Neural cell (in vitro differentiated cells): ENCODE measurements at regions not wholly inside any gene's neighbourhood (a gene's known extent, or its start where the extent isn't known, plus 50 kb on each side); places are given as distances from the start of the nearest gene placed in this dataset.
"Not testable (repeated sequence)": the region's sequence is repeated elsewhere in the genome, so short reads cannot be mapped to it uniquely, and the experiment has no call there.

Source experiments
- H2AFZ ChIP-seq: fragments of 200-600, 300-800 bp; sonication (generic), shearing (Covaris generic); 2 replicates; pipeline ENCODE4 v1.6.0; 2014; ENCODE audit warnings: low read depth, mild to moderate bottlenecking, antibody characterized with exemption, low read length, moderate library complexity
- H3F3A ChIP-seq: fragments of 200-600 bp; shearing (Covaris generic); 2 replicates; pipeline ENCODE4 v1.6.1; 2016; ENCODE audit warnings: mild to moderate bottlenecking, moderate library complexity, mixed read lengths, antibody characterized with exemption, low read length; ENCODE audit not compliant: insufficient read depth, poor library complexity, severe bottlenecking
- H3K27ac ChIP-seq: fragments of 200-600, 300-800 bp; sonication (generic), shearing (Covaris generic); 2 replicates; pipeline ENCODE4 v1.5.1; 2014; ENCODE audit warnings: mild to moderate bottlenecking, low read length, moderate library complexity
- H3K27me3 ChIP-seq: fragments of 300-800, 200-600 bp; sonication (generic), shearing (Covaris generic); 2 replicates; pipeline ENCODE4 v1.6.0; 2014; ENCODE audit warnings: mild to moderate bottlenecking, low read depth, low read length, moderate library complexity; ENCODE audit not compliant: insufficient read depth
- H3K36me3 ChIP-seq: fragments of 300-800, 200-600 bp; sonication (generic), shearing (Covaris generic); 2 replicates; pipeline ENCODE4 v1.5.1; 2014; ENCODE audit warnings: mild to moderate bottlenecking, antibody characterized with exemption, low read length, moderate library complexity; ENCODE audit not compliant: insufficient read depth
- H3K4me2 ChIP-seq: fragments of 300-800, 200-600 bp; sonication (generic), shearing (Covaris generic); 2 replicates; pipeline ENCODE4 v1.6.0; 2014; ENCODE audit warnings: mild to moderate bottlenecking, low read length
- H3K4me3 ChIP-seq: fragments of 300-800, 200-600 bp; sonication (generic), shearing (Covaris generic); 2 replicates; pipeline ENCODE4 v1.5.1; 2014; ENCODE audit warnings: mild to moderate bottlenecking, low read length, moderate library complexity
- H3K79me2 ChIP-seq: fragments of 200-600 bp; shearing (Covaris generic); replicated peaks from 2 replicates; pipeline ENCODE4 v1.6.0; 2014; ENCODE audit warnings: mild to moderate bottlenecking, low read length, moderate library complexity; ENCODE audit not compliant: insufficient read depth
- H3K9ac ChIP-seq: fragments of 300-800, 200-600 bp; sonication (generic), shearing (Covaris generic); 2 replicates; pipeline ENCODE4 v1.6.1; 2016; ENCODE audit warnings: mild to moderate bottlenecking, low read length, mixed read lengths
- H3K9me2 ChIP-seq: fragments of 200-600 bp; shearing (Covaris generic); 2 replicates; pipeline ENCODE4 v1.6.1; 2016; ENCODE audit warnings: mild to moderate bottlenecking, low read length, mixed read lengths; ENCODE audit not compliant: insufficient read depth
- H3K9me3 ChIP-seq: fragments of 200-600, 300-800 bp; sonication (generic), shearing (Covaris generic); 2 replicates; pipeline ENCODE4 v1.6.1; 2016; ENCODE audit warnings: mild to moderate bottlenecking, mixed run types, low read length, moderate library complexity, mixed read lengths
- H4K20me1 ChIP-seq: fragments of 200-600 bp; shearing (Covaris generic); 2 replicates; pipeline ENCODE4 v1.6.1; 2016; ENCODE audit warnings: mild to moderate bottlenecking, mixed run types; ENCODE audit not compliant: insufficient read depth
- CTCF ChIP-seq: fragments of 450-650 bp; IDR thresholded peaks from 2 replicates; pipeline ENCODE4 v1.5.1; 2014; ENCODE audit warnings: antibody characterized with exemption, mild to moderate bottlenecking, moderate library complexity; ENCODE audit not compliant: poor library complexity, severe bottlenecking
- EP300 ChIP-seq: fragments of 450-650 bp; conservative IDR thresholded peaks from 2 replicates; pipeline ENCODE4 v1.6.1; 2014; ENCODE audit warnings: antibody characterized with exemption, mild to moderate bottlenecking, moderate library complexity; ENCODE audit not compliant: poor library complexity, severe bottlenecking
- EZH2 ChIP-seq: fragments of 200-600, 300-800 bp; shearing (Covaris generic), sonication (generic); IDR thresholded peaks from 2 replicates; pipeline ENCODE4 v1.6.1; 2014; ENCODE audit warnings: antibody characterized with exemption, low read length, borderline replicate concordance, mild to moderate bottlenecking; ENCODE audit not compliant: insufficient read depth, poor library complexity, severe bottlenecking
- MXI1 ChIP-seq: fragments of 450-650 bp; conservative IDR thresholded peaks from 2 replicates; pipeline ENCODE4 v1.6.1; 2014; ENCODE audit warnings: antibody characterized with exemption, mild to moderate bottlenecking; ENCODE audit not compliant: poor library complexity, severe bottlenecking
- POLR2AphosphoS5 ChIP-seq: IDR thresholded peaks from 2 replicates; pipeline ENCODE4 v1.6.1; 2012
- RAD21 ChIP-seq: fragments of 450-650 bp; conservative IDR thresholded peaks from 2 replicates; pipeline ENCODE4 v1.6.1; 2014; ENCODE audit warnings: antibody characterized with exemption, mild to moderate bottlenecking, moderate library complexity
- REST ChIP-seq: IDR thresholded peaks from 2 replicates; pipeline ENCODE4 v1.6.1; 2012; ENCODE audit warnings: borderline replicate concordance
- SMC3 ChIP-seq: fragments of 450-650 bp; conservative IDR thresholded peaks from 2 replicates; pipeline ENCODE4 v1.6.1; 2014; ENCODE audit warnings: antibody characterized with exemption, mild to moderate bottlenecking, moderate library complexity; ENCODE audit not compliant: poor library complexity
- TAF1 ChIP-seq: IDR thresholded peaks from 2 replicates; pipeline ENCODE4 v1.6.1; 2012; ENCODE audit warnings: low read depth

- no peaks in the 10 kb centered on the region for H4K20me1 ChIP-seq
- H2AFZ ChIP-seq: no peak overlapping the region
- no peaks in the 10 kb centered on the region for H3K79me2 ChIP-seq
- H3K27me3 ChIP-seq: no peaks in the 10 kb centered on the region
- H3K4me2 ChIP-seq: no peak overlapping the region
- H3K27ac ChIP-seq: no peak overlapping the region
- H3K36me3 ChIP-seq: no peaks in the 10 kb centered on the region
- TF ChIP-seq SMC3 (no peak), TAF1 (no peak), POLR2AphosphoS5 (no peak), MXI1 (no peak), EZH2 (no peak), RAD21 (no peak), EP300 (no peak), CTCF (no peak), REST (no peak)
- H3K4me3 ChIP-seq: no peak overlapping the region
- no peak overlapping the region for H3K9ac ChIP-seq
- no peaks in the 10 kb centered on the region for H3F3A ChIP-seq
- H3K9me3 ChIP-seq: no peaks in the 10 kb centered on the region
- H3K9me2 ChIP-seq: no peaks in the 10 kb centered on the region
These were observed 125.7 kb upstream of the TWIST2 start for GRCh38 chr2:238722181-238722580.

- Histone ChIP-seq H3K4me3 (no peak overlapping the region), H3K9ac (no peak overlapping the region), H3K36me3 (no peaks in the 10 kb centered on the region), H3K9me3 (no peaks in the 10 kb centered on the region), H3K27me3 (no peaks in the 10 kb centered on the region), H3K27ac (no peak overlapping the region), H3K4me2 (no peak overlapping the region), H2AFZ (no peak overlapping the region), H4K20me1 (no peaks in the 10 kb centered on the region), H3K9me2 (no peaks in the 10 kb centered on the region), H3K79me2 (no peaks in the 10 kb centered on the region), H3F3A (no peaks in the 10 kb centered on the region)
- TF ChIP-seq TAF1 (no peak), POLR2AphosphoS5 (no peak), EZH2 (no peak), REST (no peak), MXI1 (no peak), EP300 (no peak)
These were observed 125.0 kb upstream of the TWIST2 start for GRCh38 chr2:238722883-238723282.

- H3K4me3 ChIP-seq, H3K9me2 ChIP-seq, H3K27ac ChIP-seq, H3K36me3 ChIP-seq, H3K4me2 ChIP-seq, H3F3A ChIP-seq, H3K27me3 ChIP-seq, H3K9me3 ChIP-seq, H3K9ac ChIP-seq, H3K79me2 ChIP-seq, H2AFZ ChIP-seq, H4K20me1 ChIP-seq: not testable (repeated sequence)
These were observed 124.1 kb upstream of the TWIST2 start for GRCh38 chr2:238723740-238724320.
